ENCODE measurements at regions not wholly inside any gene's neighbourhood (a gene's known extent, or its start where the extent isn't known, plus 50 kb on each side); places are given as distances from the start of the nearest gene placed in this dataset.

DNA sequence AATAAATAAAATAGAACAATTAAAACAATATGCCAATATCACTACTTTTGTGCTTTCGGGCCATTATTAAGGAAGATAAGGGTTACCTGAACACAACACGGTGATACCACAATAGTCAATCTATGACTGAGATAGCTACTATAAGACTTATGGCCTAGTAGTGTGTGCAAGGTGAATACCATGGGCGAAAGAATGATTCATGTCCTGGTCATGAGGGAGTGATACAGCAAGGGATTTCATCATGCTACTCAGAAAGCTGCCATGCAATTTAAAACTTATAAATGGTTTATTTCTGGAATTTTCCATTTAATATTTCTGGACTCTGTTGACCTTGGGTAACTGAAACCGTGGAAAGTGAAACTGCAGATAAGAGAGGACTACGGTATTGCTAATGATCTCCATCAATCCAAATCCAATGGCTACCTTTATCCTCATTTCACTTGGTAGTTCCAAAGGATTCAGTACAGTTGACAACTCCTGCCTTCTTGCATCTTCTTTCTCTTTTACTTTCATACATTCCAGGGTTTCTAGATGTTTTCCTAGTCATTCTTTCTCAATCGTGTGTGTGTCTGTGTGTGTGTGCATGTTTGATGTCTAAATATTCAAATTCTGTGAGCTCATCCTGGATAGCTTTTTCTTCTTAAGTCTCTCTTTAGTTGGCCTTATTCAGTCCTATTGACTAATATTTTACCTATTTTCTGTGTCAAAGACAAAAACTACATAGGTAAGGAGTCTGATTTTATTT, 100.5 kb upstream of the MAGI2 start:
- dilution Hi-C loops (cut with MboI; ENCODE audit: extremely low pct_ligation_motif_present, low sequenced_read_pairs) (no loop called here), intact Hi-C loops (cut with micrococcal nuclease) (no loop called here)
- Histone ChIP-seq H3K4me1 (ENCODE audit: control insufficient read depth, extremely low read depth, insufficient read depth, low read length) (no peaks in the 10 kb centered on the region), H3K79me2 (ENCODE audit: control insufficient read depth, insufficient read depth, low read length) (no peaks in the 10 kb centered on the region), H3K4me2 (ENCODE audit: insufficient read depth, low read length) (no peak overlapping the region), H3K27ac (ENCODE audit: insufficient read depth, low read depth, low read length) (no peak overlapping the region), H3K27me3 (ENCODE audit: control insufficient read depth in 2 of 2, insufficient read depth in 2 of 2, low read length in 2 of 2) (no peaks in the 10 kb centered on the region), H3K9me1 (replicated peaks; ENCODE audit: control insufficient read depth, extremely low read depth, insufficient read depth, low read length) (no peaks in the 10 kb centered on the region), H3K9me3 (replicated peaks; ENCODE audit: control insufficient read depth, insufficient read depth, low read length) (no peaks in the 10 kb centered on the region), H3K36me3 (ENCODE audit: control insufficient read depth in 2 of 2, extremely low read depth in 1 of 2, insufficient read depth in 2 of 2, low read length in 2 of 2) (no peaks in the 10 kb centered on the region), H4K20me1 (replicated peaks; ENCODE audit: control insufficient read depth, extremely low read depth, insufficient read depth, low read length) (no peaks in the 10 kb centered on the region), H2AFZ (ENCODE audit: low read depth, low read length) (no peak overlapping the region), H3K9ac (replicated peaks; ENCODE audit: extremely low read depth, insufficient read depth, low read length) (no peak overlapping the region), H3K4me3 (replicated peaks in 1 of 3; ENCODE audit: insufficient read depth in 1 of 3, low read depth in 1 of 3, low read length in 3 of 3) (no peak overlapping the region)
- DNase-seq (ENCODE audit: low read depth, low spot score) (no peak), FAIRE-seq (no peak)
- ChIA-PET POLR2A (no interaction called here), CTCF (no interaction called here)
- no TSS peak for BruUV-seq (replicated peaks)
- TF ChIP-seq JUN (IDR thresholded peaks at IDR 0.05; ENCODE audit: borderline replicate concordance, insufficient read depth, insufficient read length, low read depth) (no peak), POLR2A (IDR thresholded peaks at IDR 0.05; ENCODE audit: low read depth, low read length) (no peak), GATA2 (IDR thresholded peaks at IDR 0.05; ENCODE audit: insufficient read depth, insufficient read length, low read depth, low read length) (no peak), EZH2 (IDR thresholded peaks at IDR 0.05; ENCODE audit: borderline replicate concordance, low read depth, low read length, severe bottlenecking) (no peak), FOS (IDR thresholded peaks at IDR 0.05; ENCODE audit: borderline replicate concordance, insufficient read depth, low read length) (no peak), MYC (IDR thresholded peaks at IDR 0.05; ENCODE audit: low read depth, low read length) (no peak), POLR2AphosphoS5 (IDR thresholded peaks at IDR 0.05; ENCODE audit: insufficient read depth, low read depth, low read length) (no peak)
- TF ChIP-seq, protein P1, sequence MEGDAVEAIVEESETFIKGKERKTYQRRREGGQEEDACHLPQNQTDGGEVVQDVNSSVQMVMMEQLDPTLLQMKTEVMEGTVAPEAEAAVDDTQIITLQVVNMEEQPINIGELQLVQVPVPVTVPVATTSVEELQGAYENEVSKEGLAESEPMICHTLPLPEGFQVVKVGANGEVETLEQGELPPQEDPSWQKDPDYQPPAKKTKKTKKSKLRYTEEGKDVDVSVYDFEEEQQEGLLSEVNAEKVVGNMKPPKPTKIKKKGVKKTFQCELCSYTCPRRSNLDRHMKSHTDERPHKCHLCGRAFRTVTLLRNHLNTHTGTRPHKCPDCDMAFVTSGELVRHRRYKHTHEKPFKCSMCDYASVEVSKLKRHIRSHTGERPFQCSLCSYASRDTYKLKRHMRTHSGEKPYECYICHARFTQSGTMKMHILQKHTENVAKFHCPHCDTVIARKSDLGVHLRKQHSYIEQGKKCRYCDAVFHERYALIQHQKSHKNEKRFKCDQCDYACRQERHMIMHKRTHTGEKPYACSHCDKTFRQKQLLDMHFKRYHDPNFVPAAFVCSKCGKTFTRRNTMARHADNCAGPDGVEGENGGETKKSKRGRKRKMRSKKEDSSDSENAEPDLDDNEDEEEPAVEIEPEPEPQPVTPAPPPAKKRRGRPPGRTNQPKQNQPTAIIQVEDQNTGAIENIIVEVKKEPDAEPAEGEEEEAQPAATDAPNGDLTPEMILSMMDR (IDR thresholded peaks at IDR 0.05; ENCODE audit: extremely low read depth in 1 of 2, insufficient read depth in 1 of 2, low read depth in 1 of 2, low read length in 2 of 2): no peak
- TF ChIP-seq, protein P2, sequence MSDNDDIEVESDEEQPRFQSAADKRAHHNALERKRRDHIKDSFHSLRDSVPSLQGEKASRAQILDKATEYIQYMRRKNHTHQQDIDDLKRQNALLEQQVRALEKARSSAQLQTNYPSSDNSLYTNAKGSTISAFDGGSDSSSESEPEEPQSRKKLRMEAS (IDR thresholded peaks at IDR 0.05; ENCODE audit: insufficient read depth, insufficient read length): no peak

Data from endothelial cell of umbilical vein (primary cell).